IMR-90 (cell line): ENCODE measurements at regions not wholly inside any gene's neighbourhood (a gene's known extent, or its start where the extent isn't known, plus 50 kb on each side); places are given as distances from the start of the nearest gene placed in this dataset.

Experiments used
- BHLHE40 ChIP-seq: fragments of 150-350 bp; IDR thresholded peaks from 2 replicates; pipeline ENCODE4 v1.6.1; 2016; ENCODE audit warnings: mild to moderate bottlenecking, low read depth, low read length
- MXI1 ChIP-seq: IDR thresholded peaks from 2 replicates; pipeline ENCODE4 v1.6.1; 2012; ENCODE audit warnings: low read depth, mild to moderate bottlenecking, low read length, moderate library complexity, borderline replicate concordance
- POLR2A ChIP-seq: IDR thresholded peaks from 2 replicates; pipeline ENCODE4 v1.6.1; 2012; ENCODE audit warnings: mild to moderate bottlenecking, low read depth, low read length
- RCOR1 ChIP-seq: IDR thresholded peaks from 2 replicates; pipeline ENCODE4 v1.6.1; 2012; ENCODE audit warnings: mild to moderate bottlenecking, low read length, improper control_type of control experiment; ENCODE audit not compliant: insufficient replicate concordance
- RFX5 ChIP-seq: IDR thresholded peaks from 2 replicates; pipeline ENCODE4 v1.8.0; 2012; ENCODE audit warnings: low read depth, mild to moderate bottlenecking, low read length, moderate library complexity
- TF ChIP-seq, protein P1 (sequence below): conservative IDR thresholded peaks from 2 replicates; pipeline ENCODE4 v1.5.1; 2012; ENCODE audit warnings: mild to moderate bottlenecking, low read depth, low read length, improper control_type of control experiment
- TF ChIP-seq, protein P2 (sequence below): fragments of 150-350 bp; IDR thresholded peaks from 2 replicates; pipeline ENCODE4 v1.6.1; 2017; ENCODE audit warnings: mild to moderate bottlenecking, antibody characterized with exemption, low read length, low read depth

DNA sequence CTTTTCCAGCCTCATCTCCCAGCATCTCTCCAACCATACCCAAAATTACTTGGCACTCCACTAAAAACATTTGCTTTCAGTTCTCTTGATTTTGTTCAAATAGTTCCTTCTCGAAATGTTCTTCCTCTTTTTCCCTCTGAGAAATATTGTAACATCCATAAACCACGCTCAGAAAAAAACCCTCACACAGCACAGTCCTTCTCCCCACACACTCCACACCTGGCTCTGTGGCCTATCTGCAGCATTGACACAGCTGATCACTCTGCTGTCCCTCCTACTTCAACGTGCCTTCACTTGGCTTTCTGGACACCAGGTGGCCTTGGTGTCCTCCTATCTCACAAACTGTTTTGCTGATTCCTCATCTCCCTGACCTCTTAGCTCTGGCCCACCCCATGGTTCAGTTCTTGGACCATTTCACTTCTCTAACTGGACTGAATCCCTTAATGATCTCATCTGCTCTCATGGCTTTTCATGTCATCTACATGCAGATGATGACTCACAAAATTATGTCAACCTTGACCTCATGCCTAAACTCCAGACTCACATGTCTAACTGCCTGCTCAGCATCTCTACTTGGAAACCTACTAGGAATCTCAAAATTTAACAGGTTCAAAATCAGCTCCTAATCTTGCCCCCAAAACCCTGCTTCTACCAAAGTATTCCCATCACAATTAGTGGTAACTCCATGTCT lies 93.3 kb downstream of the TRIM42 start:
- TF ChIP-seq, protein P1, sequence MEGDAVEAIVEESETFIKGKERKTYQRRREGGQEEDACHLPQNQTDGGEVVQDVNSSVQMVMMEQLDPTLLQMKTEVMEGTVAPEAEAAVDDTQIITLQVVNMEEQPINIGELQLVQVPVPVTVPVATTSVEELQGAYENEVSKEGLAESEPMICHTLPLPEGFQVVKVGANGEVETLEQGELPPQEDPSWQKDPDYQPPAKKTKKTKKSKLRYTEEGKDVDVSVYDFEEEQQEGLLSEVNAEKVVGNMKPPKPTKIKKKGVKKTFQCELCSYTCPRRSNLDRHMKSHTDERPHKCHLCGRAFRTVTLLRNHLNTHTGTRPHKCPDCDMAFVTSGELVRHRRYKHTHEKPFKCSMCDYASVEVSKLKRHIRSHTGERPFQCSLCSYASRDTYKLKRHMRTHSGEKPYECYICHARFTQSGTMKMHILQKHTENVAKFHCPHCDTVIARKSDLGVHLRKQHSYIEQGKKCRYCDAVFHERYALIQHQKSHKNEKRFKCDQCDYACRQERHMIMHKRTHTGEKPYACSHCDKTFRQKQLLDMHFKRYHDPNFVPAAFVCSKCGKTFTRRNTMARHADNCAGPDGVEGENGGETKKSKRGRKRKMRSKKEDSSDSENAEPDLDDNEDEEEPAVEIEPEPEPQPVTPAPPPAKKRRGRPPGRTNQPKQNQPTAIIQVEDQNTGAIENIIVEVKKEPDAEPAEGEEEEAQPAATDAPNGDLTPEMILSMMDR: no peak
- TF ChIP-seq RFX5 (no peak), RCOR1 (no peak), POLR2A (no peak), BHLHE40 (no peak), MXI1 (no peak)
- TF ChIP-seq, protein P2, sequence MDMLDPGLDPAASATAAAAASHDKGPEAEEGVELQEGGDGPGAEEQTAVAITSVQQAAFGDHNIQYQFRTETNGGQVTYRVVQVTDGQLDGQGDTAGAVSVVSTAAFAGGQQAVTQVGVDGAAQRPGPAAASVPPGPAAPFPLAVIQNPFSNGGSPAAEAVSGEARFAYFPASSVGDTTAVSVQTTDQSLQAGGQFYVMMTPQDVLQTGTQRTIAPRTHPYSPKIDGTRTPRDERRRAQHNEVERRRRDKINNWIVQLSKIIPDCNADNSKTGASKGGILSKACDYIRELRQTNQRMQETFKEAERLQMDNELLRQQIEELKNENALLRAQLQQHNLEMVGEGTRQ: no peak
